ENCODE measurements at regions not wholly inside any gene's neighbourhood (a gene's known extent, or its start where the extent isn't known, plus 50 kb on each side); places are given as distances from the start of the nearest gene placed in this dataset.

DNA sequence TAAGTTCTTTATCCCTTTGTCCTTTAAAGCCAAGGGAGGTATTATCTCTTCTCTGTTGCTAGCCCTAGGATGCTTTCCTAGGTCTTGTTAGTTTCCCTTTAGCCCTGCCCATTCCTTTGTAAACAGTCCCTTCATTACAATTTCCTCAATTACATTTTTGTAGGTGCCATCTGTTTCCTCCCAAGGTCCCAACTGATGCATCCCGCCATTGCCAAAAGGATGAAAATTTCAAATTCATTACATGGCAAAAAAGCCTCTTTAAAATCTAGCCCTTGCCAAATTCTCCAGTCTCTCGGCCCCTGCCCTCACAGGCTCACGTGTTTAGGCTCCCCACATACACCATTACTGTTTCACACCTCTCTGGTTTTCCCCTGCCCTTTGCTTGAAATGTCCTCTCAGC lies 151.9 kb upstream of the C1orf87 start:
- TF ChIP-seq CTCF (optimal IDR thresholded peaks at IDR 0.05 in 1 of 3, IDR thresholded peaks at IDR 0.05 in 1 of 3, conservative IDR thresholded peaks at IDR 0.05 in 1 of 3; ENCODE audit: extremely low read depth in 1 of 3, insufficient read depth in 2 of 3, low read length in 3 of 3) (no peak), EZH2 (IDR thresholded peaks at IDR 0.05; ENCODE audit: low read length) (no peak)

Measured in keratinocyte (primary cell).